Memory B cell (primary cell): ENCODE measurements at regions not wholly inside any gene's neighbourhood (a gene's known extent, or its start where the extent isn't known, plus 50 kb on each side); places are given as distances from the start of the nearest gene placed in this dataset.
"Not testable (repeated sequence)": the region's sequence is repeated elsewhere in the genome, so short reads cannot be mapped to it uniquely, and the experiment has no call there.

Experiments
- ATAC-seq: fragments of 150-1000 bp; cut with Tn5 transposase; 2 replicates; pipeline ENCODE4 v1.10.0; 2021; ENCODE audit warnings: low read depth, mild to moderate bottlenecking, moderate library complexity
- DNase-seq, 2 donors: peaks; one replicate each; pipeline ENCODE4 v3.0.0; 2022; ENCODE audit warnings: low spot score in 2 of 2
- H3K27ac Mint-ChIP-seq: one replicate; pipeline ENCODE4 v1.8.0; 2022; ENCODE audit warnings: mild to moderate bottlenecking, moderate library complexity, mixed read lengths
- H3K27me3 Mint-ChIP-seq: one replicate; pipeline ENCODE4 v1.8.0; 2022; ENCODE audit warnings: mixed read lengths
- H3K36me3 Mint-ChIP-seq: one replicate; pipeline ENCODE4 v1.8.0; 2022; ENCODE audit warnings: mild to moderate bottlenecking, mixed read lengths
- H3K4me1 Mint-ChIP-seq: one replicate; pipeline ENCODE4 v1.8.0; 2022; ENCODE audit warnings: mixed read lengths
- H3K4me3 Mint-ChIP-seq: one replicate; pipeline ENCODE4 v1.8.0; 2022; ENCODE audit warnings: mild to moderate bottlenecking, moderate library complexity, mixed read lengths
- H3K9me3 Mint-ChIP-seq: one replicate; pipeline ENCODE4 v1.8.0; 2022; ENCODE audit warnings: mixed read lengths

DNA sequence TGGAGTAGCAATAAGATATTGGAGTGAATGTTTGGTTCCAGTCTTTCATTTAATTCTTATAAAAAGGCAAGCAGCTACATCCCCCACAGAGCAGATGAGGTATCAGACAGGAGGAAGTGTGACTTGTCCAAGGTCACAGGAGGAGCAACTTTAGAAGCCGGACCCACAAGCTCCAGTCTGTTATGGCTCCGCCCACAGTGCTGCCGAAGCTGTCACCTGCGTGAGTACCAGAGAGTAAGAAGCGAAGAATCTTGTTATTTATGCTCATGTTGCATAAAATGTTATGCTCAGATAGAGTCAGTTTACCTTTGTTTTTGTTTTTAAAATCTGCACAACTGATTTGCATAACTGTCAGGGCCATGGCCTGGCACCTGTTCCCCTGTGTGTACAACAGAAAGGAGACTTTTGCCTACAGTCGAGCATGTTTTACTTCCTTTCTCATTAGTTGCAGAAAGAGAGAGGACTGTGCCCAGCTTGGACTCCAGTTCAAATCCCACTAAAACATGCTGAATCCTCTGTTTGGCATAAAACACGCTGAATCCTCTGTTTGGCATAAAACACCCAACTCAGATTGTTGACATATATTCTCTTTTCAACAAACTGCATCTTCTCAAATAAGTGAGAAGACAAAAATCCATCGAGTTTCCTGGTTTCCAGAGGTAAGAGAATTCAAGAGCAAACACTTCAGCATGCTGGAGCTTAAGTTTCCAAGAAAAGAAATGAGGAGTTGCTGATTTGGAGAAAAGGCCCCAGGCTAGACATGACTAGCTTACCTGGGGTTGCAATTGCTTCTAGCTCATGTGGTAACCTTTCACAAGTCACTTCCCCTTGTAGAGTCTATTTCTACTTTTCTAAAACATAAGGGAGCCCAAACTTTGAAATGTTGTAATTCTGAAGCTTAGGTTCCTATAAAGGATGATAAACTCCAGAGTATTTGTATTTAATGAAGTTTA, 409.8 kb upstream of the ZMIZ1 start:
- peaks cover 7% of the 10 kb centered on the region for H3K4me1 Mint-ChIP-seq
- ATAC-seq = peak; percentile 59

DNA sequence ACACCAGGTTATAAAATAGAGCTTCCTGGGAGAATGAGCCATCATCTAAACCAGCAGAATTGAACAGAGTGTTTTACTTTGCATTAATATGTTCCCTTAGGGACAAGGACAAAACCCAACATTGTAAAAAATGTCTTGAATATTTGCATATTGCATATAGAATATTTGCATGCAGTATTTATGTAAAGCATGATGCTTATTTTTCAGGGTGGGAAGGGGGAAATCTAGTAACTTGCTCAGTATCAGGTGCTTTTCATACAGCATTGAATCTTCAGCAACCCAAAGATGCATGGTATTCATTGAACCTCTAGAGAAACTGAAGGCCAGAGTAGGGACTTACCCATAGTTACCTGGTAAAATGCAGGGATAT, 409.2 kb upstream of the ZMIZ1 start:
- no peak for ATAC-seq
- Mint-ChIP-seq H3K27me3 (peaks cover 9% of the 10 kb centered on the region), H3K4me1 (peaks cover 7% of the 10 kb centered on the region)

More for the DNA sequence above, 409.8 kb upstream of the ZMIZ1 start:
- no peaks in the 10 kb centered on the region for H3K9me3 Mint-ChIP-seq
- H3K4me3 Mint-ChIP-seq = peak overlapping the region; percentile 37
- no peaks in the 10 kb centered on the region for H3K36me3 Mint-ChIP-seq
- peaks cover 13% of the 10 kb centered on the region for H3K27me3 Mint-ChIP-seq
- no peak for DNase-seq
- no peak overlapping the region for H3K27ac Mint-ChIP-seq

DNA sequence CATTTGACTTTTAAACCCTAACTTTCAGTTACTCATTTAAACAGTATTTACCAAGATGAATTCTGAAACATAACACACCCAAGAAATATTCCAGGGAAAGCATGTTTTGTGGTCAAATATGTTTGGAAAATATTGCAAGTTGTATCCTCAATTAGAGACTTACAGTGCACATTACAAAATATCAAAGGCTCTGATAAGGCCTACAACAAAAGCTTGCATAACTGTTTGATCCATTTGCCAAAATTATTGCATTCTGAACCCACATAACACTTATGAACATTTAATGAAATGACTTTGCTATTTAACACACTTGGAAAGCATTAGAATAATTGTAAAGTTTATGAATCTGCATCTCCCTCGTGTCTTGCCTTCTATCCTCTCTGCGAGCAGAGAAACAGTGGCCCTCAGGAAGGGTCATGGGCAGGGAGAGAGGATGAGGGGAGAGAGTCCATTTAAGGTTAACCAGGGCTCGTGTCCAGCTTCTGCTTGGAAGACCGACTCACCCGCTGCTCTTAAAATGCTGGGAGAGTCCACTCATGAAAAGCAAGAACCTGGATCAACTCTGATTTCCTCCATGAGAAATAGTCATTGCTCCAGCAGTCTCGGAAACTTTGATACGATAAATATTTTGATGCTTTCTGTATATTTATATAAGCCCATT, 408.2 kb upstream of the ZMIZ1 start:
- DNase-seq = no peak
- no peak overlapping the region for H3K4me3 Mint-ChIP-seq
- H3K27ac Mint-ChIP-seq = no peak overlapping the region
- ATAC-seq = no peak
- H3K36me3 Mint-ChIP-seq = no peaks in the 10 kb centered on the region
- no peaks in the 10 kb centered on the region for H3K9me3 Mint-ChIP-seq
- peaks cover 7% of the 10 kb centered on the region for H3K4me1 Mint-ChIP-seq
- H3K27me3 Mint-ChIP-seq = peaks cover 8% of the 10 kb centered on the region

More for the DNA sequence above, 409.2 kb upstream of the ZMIZ1 start:
- Mint-ChIP-seq H3K27ac (no peak overlapping the region), H3K9me3 (no peaks in the 10 kb centered on the region), H3K4me3 (no peak overlapping the region), H3K36me3 (no peaks in the 10 kb centered on the region)
- DNase-seq = no peak

DNA sequence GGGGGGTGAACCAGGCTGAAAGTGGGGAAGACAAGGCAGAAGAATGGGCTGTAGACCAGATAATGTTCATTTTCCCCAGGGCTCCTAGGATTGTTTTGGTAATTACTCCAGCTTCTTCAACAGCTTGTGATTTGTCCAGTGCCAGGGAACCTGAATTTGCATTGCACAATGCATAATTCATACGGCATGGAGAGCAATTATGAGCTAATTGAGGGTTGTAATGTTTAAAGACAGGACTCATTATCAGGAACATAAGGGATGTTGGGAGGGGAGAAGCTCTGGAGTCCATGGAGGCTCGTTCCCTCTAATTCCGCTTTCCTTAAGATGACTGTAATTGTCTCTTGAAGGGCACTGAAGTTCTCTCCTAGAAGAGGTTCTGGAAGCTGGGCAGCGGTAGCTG, 405.0 kb upstream of the ZMIZ1 start:
- DNase-seq (no peak), ATAC-seq (no peak)
- Mint-ChIP-seq H3K4me1 (peaks cover 4% of the 10 kb centered on the region), H3K27ac (no peak overlapping the region), H3K9me3 (peaks cover 1% of the 10 kb centered on the region), H3K4me3 (no peak overlapping the region), H3K27me3 (peaks cover 16% of the 10 kb centered on the region), H3K36me3 (peaks cover 1% of the 10 kb centered on the region)

GRCh38 chr10:78664929-78665553, 403.7 kb upstream of the ZMIZ1 start:
- peaks cover 1% of the 10 kb centered on the region for H3K36me3 Mint-ChIP-seq
- DNase-seq (no peak), ATAC-seq (no peak)
- peaks cover 1% of the 10 kb centered on the region for H3K9me3 Mint-ChIP-seq
- H3K27ac Mint-ChIP-seq = no peak overlapping the region
- H3K27me3 Mint-ChIP-seq = peaks cover 16% of the 10 kb centered on the region
- H3K4me1 Mint-ChIP-seq = no peaks in the 10 kb centered on the region
- no peak overlapping the region for H3K4me3 Mint-ChIP-seq

DNA sequence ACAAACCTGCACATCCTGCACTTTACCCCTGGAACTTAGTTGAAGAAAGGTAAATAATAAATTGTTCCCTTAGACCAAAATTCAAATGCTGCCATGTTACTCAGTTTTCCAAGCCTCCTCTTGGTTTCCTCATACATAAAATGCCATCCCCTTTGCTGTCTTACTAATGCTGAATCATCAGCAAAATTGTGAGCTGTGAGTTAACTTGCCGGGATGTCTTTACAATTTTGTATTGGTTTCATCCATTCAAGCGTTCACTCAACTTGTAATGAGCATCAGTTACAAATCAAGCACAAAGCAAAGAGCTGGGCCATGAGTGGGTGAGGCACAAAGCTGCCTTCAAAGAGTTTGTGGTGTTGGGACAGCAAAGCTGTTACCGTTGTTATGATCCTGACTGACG, 395.8 kb upstream of the ZMIZ1 start:
- H3K27me3 Mint-ChIP-seq = no peaks in the 10 kb centered on the region
- no peak overlapping the region for H3K4me3 Mint-ChIP-seq
- H3K4me1 Mint-ChIP-seq = no peaks in the 10 kb centered on the region
- H3K36me3 Mint-ChIP-seq = no peaks in the 10 kb centered on the region
- H3K27ac Mint-ChIP-seq = no peak overlapping the region
- peaks cover 2% of the 10 kb centered on the region for H3K9me3 Mint-ChIP-seq
- ATAC-seq (no peak), DNase-seq (no peak)

GRCh38 chr10:78681141-78681540, 387.6 kb upstream of the ZMIZ1 start:
- not testable (repeated sequence) for H3K4me1 Mint-ChIP-seq, H3K9me3 Mint-ChIP-seq, H3K36me3 Mint-ChIP-seq, DNase-seq, H3K27ac Mint-ChIP-seq, ATAC-seq, H3K4me3 Mint-ChIP-seq, H3K27me3 Mint-ChIP-seq

DNA sequence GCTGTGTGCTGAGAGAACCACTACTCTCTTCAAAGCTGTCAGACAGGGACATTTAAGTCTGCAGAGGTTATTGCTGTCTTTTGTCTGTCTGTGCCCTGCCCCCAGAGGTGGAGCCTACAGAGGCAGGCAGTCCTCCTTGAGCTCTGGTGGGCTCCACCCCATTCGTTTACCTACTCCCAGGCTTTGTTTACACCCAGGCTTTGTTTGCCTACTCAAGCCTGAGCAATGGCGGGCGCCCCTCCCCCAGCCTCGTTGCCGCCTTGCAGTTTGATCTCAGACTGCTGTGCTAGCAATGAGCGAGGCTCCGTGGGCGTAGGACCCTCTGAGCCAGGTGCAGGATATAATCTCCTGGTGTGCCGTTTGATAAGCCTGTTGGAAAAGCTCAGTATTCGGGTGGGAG, 386.8 kb upstream of the ZMIZ1 start:
- H3K4me1 Mint-ChIP-seq, ATAC-seq, H3K27ac Mint-ChIP-seq, H3K4me3 Mint-ChIP-seq, H3K27me3 Mint-ChIP-seq, DNase-seq, H3K36me3 Mint-ChIP-seq, H3K9me3 Mint-ChIP-seq: not testable (repeated sequence)

DNA sequence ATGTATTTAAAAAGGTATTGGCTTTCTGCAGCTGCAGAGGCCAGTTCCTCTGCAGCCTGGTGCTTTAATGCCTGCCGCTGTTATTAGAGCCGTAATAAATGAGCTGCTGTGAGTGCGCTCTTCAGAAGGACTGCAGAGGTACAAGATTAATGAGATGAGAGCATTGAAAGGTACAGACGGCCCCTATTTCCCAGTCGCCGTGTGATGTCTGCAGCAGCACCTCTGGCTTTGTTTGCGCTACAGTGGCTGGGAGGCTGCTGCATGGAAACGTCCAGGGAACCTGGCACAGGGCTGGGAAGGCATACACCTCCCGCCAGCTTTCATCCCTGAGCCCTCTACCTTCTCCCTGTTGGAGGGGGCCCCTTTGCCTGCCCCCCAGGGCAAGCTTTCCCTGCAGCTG, 383.8 kb upstream of the ZMIZ1 start:
- Mint-ChIP-seq H3K4me3 (no peak overlapping the region), H3K27me3 (peaks cover 15% of the 10 kb centered on the region)

DNA sequence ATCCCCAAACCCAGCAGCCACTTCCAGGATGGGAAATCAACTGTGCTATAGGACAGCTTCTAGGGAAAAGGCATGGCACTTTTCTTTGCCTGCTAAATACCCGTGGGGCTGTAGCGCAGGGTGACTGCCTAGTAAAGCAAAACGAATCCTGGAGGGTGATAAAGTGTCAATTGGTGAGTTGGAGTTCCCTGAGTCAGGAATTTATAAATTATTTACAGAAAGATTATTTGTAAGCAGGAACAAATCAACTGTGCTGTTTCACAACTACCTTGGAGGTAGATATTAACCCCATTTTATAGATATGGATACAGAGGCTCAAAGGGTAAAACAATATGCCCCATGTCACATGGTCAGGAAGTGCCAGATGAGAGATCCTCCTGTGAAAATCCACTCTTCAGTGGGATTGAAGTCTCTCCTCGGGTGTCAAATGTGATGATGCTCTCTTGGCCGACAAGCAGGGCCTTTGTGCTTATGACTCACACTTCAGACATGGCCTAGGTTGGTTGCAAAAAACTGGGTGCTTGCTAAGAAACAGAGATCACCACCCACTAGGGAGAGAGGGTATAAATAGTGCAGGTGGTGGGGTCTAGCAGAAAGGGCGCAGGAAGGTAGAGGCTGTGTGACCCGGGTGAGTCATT, 383.2 kb upstream of the ZMIZ1 start:
- ATAC-seq (no peak), DNase-seq (no peak)
- Mint-ChIP-seq H3K36me3 (no peaks in the 10 kb centered on the region), H3K4me1 (no peaks in the 10 kb centered on the region), H3K9me3 (peaks cover 2% of the 10 kb centered on the region), H3K27ac (no peak overlapping the region), H3K27me3 (peaks cover 15% of the 10 kb centered on the region), H3K4me3 (no peak overlapping the region)

More for the DNA sequence above, 383.8 kb upstream of the ZMIZ1 start:
- Mint-ChIP-seq H3K9me3 (peaks cover 2% of the 10 kb centered on the region), H3K27ac (no peak overlapping the region), H3K36me3 (no peaks in the 10 kb centered on the region), H3K4me1 (no peaks in the 10 kb centered on the region)
- DNase-seq (no peak), ATAC-seq (no peak)

GRCh38 chr10:78686444-78687060, 382.2 kb upstream of the ZMIZ1 start:
- no peaks in the 10 kb centered on the region for H3K9me3 Mint-ChIP-seq
- DNase-seq (no peak), ATAC-seq (no peak)
- H3K4me1 Mint-ChIP-seq = no peaks in the 10 kb centered on the region
- H3K27me3 Mint-ChIP-seq = peaks cover 14% of the 10 kb centered on the region
- H3K4me3 Mint-ChIP-seq = no peak overlapping the region
- no peaks in the 10 kb centered on the region for H3K36me3 Mint-ChIP-seq
- H3K27ac Mint-ChIP-seq = no peak overlapping the region

DNA sequence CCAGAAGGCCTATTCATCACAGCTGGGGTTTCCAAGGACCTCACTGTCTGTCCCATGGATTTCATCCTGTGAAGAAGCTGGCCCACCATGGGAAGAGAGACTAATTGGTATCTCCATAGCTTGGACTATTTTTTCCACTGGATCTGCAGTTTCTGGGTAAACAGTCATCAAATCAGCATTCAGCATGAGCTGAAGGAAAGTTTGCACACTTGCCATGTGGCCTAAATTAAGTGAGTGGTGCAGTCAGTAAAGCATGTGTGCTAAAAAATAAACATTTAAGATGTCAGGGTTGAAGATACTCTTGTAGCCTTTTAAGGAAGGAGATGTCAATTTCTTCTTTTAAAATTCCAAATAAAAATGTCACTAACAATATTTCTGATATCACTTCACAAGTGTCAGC, 381.1 kb upstream of the ZMIZ1 start:
- ATAC-seq (no peak), DNase-seq (no peak)
- no peak overlapping the region for H3K27ac Mint-ChIP-seq
- H3K4me1 Mint-ChIP-seq = no peaks in the 10 kb centered on the region
- H3K36me3 Mint-ChIP-seq = no peaks in the 10 kb centered on the region
- no peaks in the 10 kb centered on the region for H3K9me3 Mint-ChIP-seq
- H3K4me3 Mint-ChIP-seq = no peak overlapping the region
- peaks cover 13% of the 10 kb centered on the region for H3K27me3 Mint-ChIP-seq

GRCh38 chr10:78688230-78688900, 380.4 kb upstream of the ZMIZ1 start:
- H3K4me3 Mint-ChIP-seq = no peak overlapping the region
- DNase-seq (no peak), ATAC-seq (no peak)
- no peak overlapping the region for H3K27ac Mint-ChIP-seq
- peaks cover 13% of the 10 kb centered on the region for H3K27me3 Mint-ChIP-seq
- no peaks in the 10 kb centered on the region for H3K9me3 Mint-ChIP-seq
- no peaks in the 10 kb centered on the region for H3K4me1 Mint-ChIP-seq
- H3K36me3 Mint-ChIP-seq = no peaks in the 10 kb centered on the region
